ENCODE measurements at regions not wholly inside any gene's neighbourhood (a gene's known extent, or its start where the extent isn't known, plus 50 kb on each side); places are given as distances from the start of the nearest gene placed in this dataset.

GRCh38 chr1:95770581-95770980 is 536.6 kb downstream of the RWDD3 start:
- BruUV-seq (replicated peaks), result no TSS peak
- H3K9me1 ChIP-seq (replicated peaks; ENCODE audit: control insufficient read depth, extremely low read depth, insufficient read depth, low read length), result no peaks in the 10 kb centered on the region
- no peaks in the 10 kb centered on the region for H3K36me3 ChIP-seq (ENCODE audit: control insufficient read depth in 2 of 2, extremely low read depth in 1 of 2, insufficient read depth in 2 of 2, low read length in 2 of 2)
- dilution Hi-C loops (cut with MboI; ENCODE audit: extremely low pct_ligation_motif_present, low sequenced_read_pairs), result no loop called here
- no peaks in the 10 kb centered on the region for H3K79me2 ChIP-seq (ENCODE audit: control insufficient read depth, insufficient read depth, low read length)
- no peak overlapping the region for H2AFZ ChIP-seq (ENCODE audit: low read depth, low read length)
- intact Hi-C loops (cut with micrococcal nuclease), result no loop called here
- TF ChIP-seq POLR2AphosphoS5 (IDR thresholded peaks at IDR 0.05; ENCODE audit: insufficient read depth, low read depth, low read length) (no peak), POLR2A (IDR thresholded peaks at IDR 0.05; ENCODE audit: low read depth, low read length) (no peak), FOS (IDR thresholded peaks at IDR 0.05; ENCODE audit: borderline replicate concordance, insufficient read depth, low read length) (no peak), MYC (IDR thresholded peaks at IDR 0.05; ENCODE audit: low read depth, low read length) (no peak), CTCF (IDR thresholded peaks at IDR 0.05; ENCODE audit: extremely low read depth in 1 of 2, insufficient read depth in 1 of 2, low read depth in 1 of 2, low read length in 2 of 2) (no peak)
- ChIA-PET CTCF (no interaction called here), POLR2A (no interaction called here)
- no peak overlapping the region for H3K4me2 ChIP-seq (ENCODE audit: insufficient read depth, low read length)
- DNase-seq (ENCODE audit: low read depth, low spot score) (peak; percentile 54), FAIRE-seq (no peak)
- no peaks in the 10 kb centered on the region for H3K27me3 ChIP-seq (ENCODE audit: control insufficient read depth in 2 of 2, insufficient read depth in 2 of 2, low read length in 2 of 2)
- H3K4me1 ChIP-seq (ENCODE audit: control insufficient read depth, extremely low read depth, insufficient read depth, low read length), result no peaks in the 10 kb centered on the region
- H3K9me3 ChIP-seq (replicated peaks; ENCODE audit: control insufficient read depth, insufficient read depth, low read length), result no peaks in the 10 kb centered on the region
- H4K20me1 ChIP-seq (replicated peaks; ENCODE audit: control insufficient read depth, extremely low read depth, insufficient read depth, low read length), result no peaks in the 10 kb centered on the region
- no peak overlapping the region for H3K4me3 ChIP-seq (replicated peaks in 1 of 3; ENCODE audit: insufficient read depth in 1 of 3, low read depth in 1 of 3, low read length in 3 of 3)
- no peak overlapping the region for H3K9ac ChIP-seq (replicated peaks; ENCODE audit: extremely low read depth, insufficient read depth, low read length)
- no peak overlapping the region for H3K27ac ChIP-seq (ENCODE audit: insufficient read depth, low read depth, low read length)

- intact Hi-C loops (cut with micrococcal nuclease) (no loop called here), dilution Hi-C loops (cut with MboI; ENCODE audit: extremely low pct_ligation_motif_present, low sequenced_read_pairs) (no loop called here)
- no peak for DNase-seq (ENCODE audit: low read depth, low spot score)
- H3K4me1 ChIP-seq (ENCODE audit: control insufficient read depth, extremely low read depth, insufficient read depth, low read length), result no peaks in the 10 kb centered on the region
- no peaks in the 10 kb centered on the region for H4K20me1 ChIP-seq (replicated peaks; ENCODE audit: control insufficient read depth, extremely low read depth, insufficient read depth, low read length)
- H3K79me2 ChIP-seq (ENCODE audit: control insufficient read depth, insufficient read depth, low read length), result no peaks in the 10 kb centered on the region
- H2AFZ ChIP-seq (ENCODE audit: low read depth, low read length), result no peak overlapping the region
- no peak for FAIRE-seq
- H3K4me3 ChIP-seq (replicated peaks in 1 of 3; ENCODE audit: insufficient read depth in 1 of 3, low read depth in 1 of 3, low read length in 3 of 3), result no peak overlapping the region
- no peaks in the 10 kb centered on the region for H3K27me3 ChIP-seq (ENCODE audit: control insufficient read depth in 2 of 2, insufficient read depth in 2 of 2, low read length in 2 of 2)
- H3K9me3 ChIP-seq (replicated peaks; ENCODE audit: control insufficient read depth, insufficient read depth, low read length), result no peaks in the 10 kb centered on the region
- BruUV-seq (replicated peaks), result no TSS peak
- CTCF ChIA-PET, result no interaction called here
- H3K4me2 ChIP-seq (ENCODE audit: insufficient read depth, low read length), result no peak overlapping the region
- H3K27ac ChIP-seq (ENCODE audit: insufficient read depth, low read depth, low read length), result no peak overlapping the region
- no peaks in the 10 kb centered on the region for H3K36me3 ChIP-seq (ENCODE audit: control insufficient read depth in 2 of 2, extremely low read depth in 1 of 2, insufficient read depth in 2 of 2, low read length in 2 of 2)
- H3K9ac ChIP-seq (replicated peaks; ENCODE audit: extremely low read depth, insufficient read depth, low read length), result no peak overlapping the region
- POLR2A ChIA-PET, result no interaction called here
- no peaks in the 10 kb centered on the region for H3K9me1 ChIP-seq (replicated peaks; ENCODE audit: control insufficient read depth, extremely low read depth, insufficient read depth, low read length)
- TF ChIP-seq POLR2A (IDR thresholded peaks at IDR 0.05; ENCODE audit: low read depth, low read length) (no peak), MYC (IDR thresholded peaks at IDR 0.05; ENCODE audit: low read depth, low read length) (no peak), FOS (IDR thresholded peaks at IDR 0.05; ENCODE audit: borderline replicate concordance, insufficient read depth, low read length) (no peak), JUN (IDR thresholded peaks at IDR 0.05; ENCODE audit: borderline replicate concordance, insufficient read depth, insufficient read length, low read depth) (no peak), CTCF (IDR thresholded peaks at IDR 0.05; ENCODE audit: extremely low read depth in 1 of 2, insufficient read depth in 1 of 2, low read depth in 1 of 2, low read length in 2 of 2) (no peak), POLR2AphosphoS5 (IDR thresholded peaks at IDR 0.05; ENCODE audit: insufficient read depth, low read depth, low read length) (no peak), EZH2 (IDR thresholded peaks at IDR 0.05; ENCODE audit: borderline replicate concordance, low read depth, low read length, severe bottlenecking) (no peak), MAX (IDR thresholded peaks at IDR 0.05; ENCODE audit: insufficient read depth, insufficient read length) (no peak), GATA2 (IDR thresholded peaks at IDR 0.05; ENCODE audit: insufficient read depth, insufficient read length, low read depth, low read length) (no peak)
Observed at GRCh38 chr1:95778217-95778616, 544.2 kb downstream of the RWDD3 start.

Measured in endothelial cell of umbilical vein (primary cell).